ENCODE measurements at regions not wholly inside any gene's neighbourhood (a gene's known extent, or its start where the extent isn't known, plus 50 kb on each side); places are given as distances from the start of the nearest gene placed in this dataset.

DNA sequence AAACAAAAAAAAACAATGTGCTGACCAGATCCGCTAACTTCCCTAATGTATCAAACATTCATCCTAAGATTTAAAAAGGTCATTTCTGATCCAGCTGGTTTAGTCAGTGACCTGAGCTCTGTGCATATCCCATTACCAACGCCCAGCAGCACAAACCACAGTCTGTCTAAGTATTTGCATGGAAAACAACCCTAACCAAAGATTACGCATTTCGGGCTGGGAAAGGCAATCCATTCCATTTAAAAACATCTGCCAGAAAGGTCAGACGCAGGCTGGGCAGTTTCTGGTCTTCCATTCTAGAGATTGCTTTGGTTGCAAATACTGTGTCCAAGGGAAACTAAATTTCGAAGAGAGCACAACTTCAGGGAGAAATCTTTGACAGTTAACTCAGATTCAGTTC lies 234.9 kb downstream of the FLRT2 start:
- no peak overlapping the region for H3K4me3 ChIP-seq (ENCODE audit: low read depth, low read length)
- DNase-seq (ENCODE audit: low read depth), result no peak
- TF ChIP-seq, protein P1, sequence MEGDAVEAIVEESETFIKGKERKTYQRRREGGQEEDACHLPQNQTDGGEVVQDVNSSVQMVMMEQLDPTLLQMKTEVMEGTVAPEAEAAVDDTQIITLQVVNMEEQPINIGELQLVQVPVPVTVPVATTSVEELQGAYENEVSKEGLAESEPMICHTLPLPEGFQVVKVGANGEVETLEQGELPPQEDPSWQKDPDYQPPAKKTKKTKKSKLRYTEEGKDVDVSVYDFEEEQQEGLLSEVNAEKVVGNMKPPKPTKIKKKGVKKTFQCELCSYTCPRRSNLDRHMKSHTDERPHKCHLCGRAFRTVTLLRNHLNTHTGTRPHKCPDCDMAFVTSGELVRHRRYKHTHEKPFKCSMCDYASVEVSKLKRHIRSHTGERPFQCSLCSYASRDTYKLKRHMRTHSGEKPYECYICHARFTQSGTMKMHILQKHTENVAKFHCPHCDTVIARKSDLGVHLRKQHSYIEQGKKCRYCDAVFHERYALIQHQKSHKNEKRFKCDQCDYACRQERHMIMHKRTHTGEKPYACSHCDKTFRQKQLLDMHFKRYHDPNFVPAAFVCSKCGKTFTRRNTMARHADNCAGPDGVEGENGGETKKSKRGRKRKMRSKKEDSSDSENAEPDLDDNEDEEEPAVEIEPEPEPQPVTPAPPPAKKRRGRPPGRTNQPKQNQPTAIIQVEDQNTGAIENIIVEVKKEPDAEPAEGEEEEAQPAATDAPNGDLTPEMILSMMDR (IDR thresholded peaks at IDR 0.05; ENCODE audit: control insufficient read depth, extremely low read depth, insufficient read depth), result no peak

DNA sequence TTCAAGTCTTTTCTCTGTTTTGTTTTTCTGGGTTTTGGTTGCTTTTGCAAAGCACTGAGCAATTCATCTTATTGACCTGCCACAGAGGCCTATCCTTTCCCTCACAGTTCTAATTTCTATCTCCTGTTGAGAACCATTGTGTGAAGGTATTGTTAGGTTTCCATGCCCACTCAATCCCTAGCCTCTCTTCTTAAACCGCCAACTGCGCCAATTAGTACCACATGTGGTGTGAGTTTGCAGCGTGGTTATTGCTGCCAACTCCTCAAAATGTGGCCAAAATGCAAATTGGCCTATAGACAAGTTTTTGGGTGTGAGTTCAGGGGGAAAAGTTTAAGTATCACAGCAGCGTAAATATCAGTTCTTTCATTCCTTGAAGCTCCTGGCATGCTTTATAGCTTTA lies 232.6 kb downstream of the FLRT2 start:
- DNase-seq (ENCODE audit: low read depth), result no peak
- H3K4me3 ChIP-seq (ENCODE audit: low read depth, low read length), result no peak overlapping the region
- TF ChIP-seq, protein P1 (IDR thresholded peaks at IDR 0.05; ENCODE audit: control insufficient read depth, extremely low read depth, insufficient read depth), result no peak

DNA sequence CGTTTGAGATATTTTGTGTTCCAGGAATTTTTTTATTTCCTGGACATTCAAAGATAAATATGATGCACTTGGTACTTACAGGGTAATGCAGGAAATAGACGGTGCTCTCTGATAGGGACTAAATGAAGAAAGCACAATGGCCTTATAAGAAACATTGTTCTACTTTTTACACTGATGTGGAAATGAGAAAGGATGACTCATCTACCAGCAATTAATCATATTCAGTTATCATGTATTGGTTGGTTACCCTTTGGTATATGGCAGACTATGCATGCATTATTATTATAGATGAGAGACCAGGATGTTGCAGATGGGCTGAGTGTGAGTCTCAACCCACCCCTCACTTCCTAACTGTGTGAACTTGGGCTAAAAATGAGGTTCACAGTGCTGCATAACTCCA lies 222.2 kb downstream of the FLRT2 start:
- H3K4me3 ChIP-seq (ENCODE audit: low read depth, low read length), result no peak overlapping the region
- TF ChIP-seq, protein P1 (IDR thresholded peaks at IDR 0.05; ENCODE audit: control insufficient read depth, extremely low read depth, insufficient read depth), result no peak
- DNase-seq (ENCODE audit: low read depth), result no peak

DNA sequence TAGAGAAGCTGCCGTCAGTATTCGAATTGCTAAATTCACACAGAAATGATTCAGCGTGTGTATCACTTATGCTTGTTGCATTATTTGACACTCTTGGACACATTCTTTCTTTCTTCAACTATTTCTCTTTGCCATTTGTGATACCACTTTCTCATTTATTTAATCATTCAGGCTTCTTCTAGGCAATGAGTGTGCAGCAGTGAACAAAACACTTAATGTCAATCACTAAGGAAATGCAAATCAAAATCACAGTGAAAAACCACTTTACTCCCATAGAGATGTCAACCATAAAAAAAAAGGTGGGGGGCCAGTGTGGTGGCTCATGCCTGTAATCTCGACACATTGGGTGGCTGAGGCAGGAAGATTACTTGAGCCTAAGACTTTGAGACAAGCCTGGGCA lies 214.6 kb downstream of the FLRT2 start:
- no peak for DNase-seq (ENCODE audit: low read depth)
- H3K4me3 ChIP-seq (ENCODE audit: low read depth, low read length), result no peak overlapping the region
- TF ChIP-seq, protein P1 (IDR thresholded peaks at IDR 0.05; ENCODE audit: control insufficient read depth, extremely low read depth, insufficient read depth), result no peak

DNA sequence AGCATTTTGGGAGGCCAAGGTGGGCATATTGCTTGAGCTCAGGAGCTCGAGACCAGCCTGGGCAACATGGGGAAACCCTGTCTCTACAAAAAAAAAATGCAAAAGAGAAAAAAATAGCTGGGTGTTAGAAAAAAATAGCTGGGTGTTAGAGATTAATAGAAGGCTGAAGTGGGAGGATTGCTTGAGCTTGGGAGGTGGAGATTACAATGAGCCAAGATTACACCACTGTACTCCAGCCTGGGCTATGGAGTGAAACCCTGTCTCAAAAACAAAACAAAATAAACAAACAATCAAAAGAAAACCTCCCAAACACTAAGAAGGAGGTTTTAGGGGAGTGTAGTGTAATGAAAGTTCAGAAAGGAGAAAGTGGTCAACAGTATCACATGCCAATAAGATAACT lies 202.1 kb downstream of the FLRT2 start:
- TF ChIP-seq, protein P1 (IDR thresholded peaks at IDR 0.05; ENCODE audit: control insufficient read depth, extremely low read depth, insufficient read depth), result no peak
- no peak for DNase-seq (ENCODE audit: low read depth)

DNA sequence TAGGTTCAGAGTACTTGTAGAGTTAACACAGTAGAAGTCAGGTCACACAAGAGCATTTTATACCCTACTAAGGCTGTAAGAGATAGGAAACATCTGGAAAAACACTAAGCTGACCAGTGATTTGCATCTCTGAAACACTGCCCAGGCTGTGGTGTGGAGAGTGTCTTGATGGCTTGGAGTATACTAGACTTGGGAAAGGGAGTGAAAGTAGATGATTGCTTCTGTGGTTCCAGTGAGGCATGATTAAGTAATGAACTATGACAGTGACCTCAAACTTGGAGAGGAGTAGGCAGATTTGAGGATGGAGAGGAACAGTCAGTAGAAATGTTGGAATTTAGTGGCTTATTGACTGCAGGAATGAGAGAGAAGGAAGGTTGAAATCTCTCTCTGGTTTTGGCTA lies 201.2 kb downstream of the FLRT2 start:
- no peak overlapping the region for H3K4me3 ChIP-seq (ENCODE audit: low read depth, low read length)
- no peak for DNase-seq (ENCODE audit: low read depth)
- TF ChIP-seq, protein P1 (IDR thresholded peaks at IDR 0.05; ENCODE audit: control insufficient read depth, extremely low read depth, insufficient read depth), result no peak

More for the DNA sequence above, 202.1 kb downstream of the FLRT2 start:
- no peak overlapping the region for H3K4me3 ChIP-seq (ENCODE audit: low read depth, low read length)

DNA sequence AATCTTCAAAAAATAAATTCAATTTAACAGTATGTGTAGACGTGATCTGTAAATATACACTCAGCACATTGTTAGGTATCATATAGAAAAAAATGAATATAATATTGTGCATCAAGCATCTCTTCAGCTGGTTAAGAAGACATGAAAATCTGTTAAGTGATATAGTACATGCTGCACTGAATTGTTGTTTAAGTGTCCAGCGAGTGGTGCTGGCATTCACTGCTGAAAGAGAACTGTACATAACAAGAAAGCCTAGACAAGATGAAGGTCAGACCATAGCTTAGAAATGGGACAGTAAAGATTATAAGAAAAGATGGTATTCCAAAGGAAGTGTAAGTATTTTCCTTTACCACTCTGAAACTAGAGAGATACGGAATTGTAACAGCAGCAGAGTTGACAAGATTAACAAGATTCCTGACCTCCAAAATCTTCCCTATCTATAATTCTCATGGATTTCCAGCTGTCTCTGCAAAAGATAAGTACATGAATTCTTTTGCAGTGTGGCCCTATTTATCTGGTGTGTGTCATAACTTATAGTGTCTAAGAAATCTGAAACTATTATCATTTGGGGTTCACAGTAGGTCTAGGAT lies 198.6 kb downstream of the FLRT2 start:
- no peak for DNase-seq (ENCODE audit: low read depth)
- H3K4me3 ChIP-seq (ENCODE audit: low read depth, low read length), result no peak overlapping the region
- TF ChIP-seq, protein P1 (IDR thresholded peaks at IDR 0.05; ENCODE audit: control insufficient read depth, extremely low read depth, insufficient read depth), result no peak
